CD4-positive, alpha-beta T cell treated with Interleukin-2 at 100 ng/mL for 4 hours (primary cell): ENCODE measurements at regions not wholly inside any gene's neighbourhood (a gene's known extent, or its start where the extent isn't known, plus 50 kb on each side); places are given as distances from the start of the nearest gene placed in this dataset.

ENCODE experiments used
- DNase-seq: peaks from one replicate; pipeline ENCODE4 v3.0.0-alpha.2; 2020; ENCODE audit warnings: low spot score

DNA sequence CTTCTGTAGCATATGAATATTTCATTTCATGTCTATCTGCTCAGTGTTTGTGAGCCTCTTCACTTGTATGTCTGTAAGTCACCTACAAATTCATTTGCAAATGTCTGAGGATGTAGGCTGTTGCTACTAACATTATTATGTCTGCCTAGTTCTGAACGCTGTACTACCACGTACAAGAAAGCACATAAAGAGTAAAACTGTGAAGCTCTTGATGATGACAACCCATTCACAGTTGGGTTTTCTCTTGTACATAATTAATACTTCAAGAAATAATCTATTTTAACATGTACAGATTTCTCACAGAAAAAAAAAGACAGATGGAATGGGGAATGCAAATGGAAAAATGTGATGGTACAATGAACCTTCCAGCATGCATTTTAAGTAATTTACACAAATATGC, 64.3 kb upstream of the CPNE8 start:
- DNase-seq, result no peak

DNA sequence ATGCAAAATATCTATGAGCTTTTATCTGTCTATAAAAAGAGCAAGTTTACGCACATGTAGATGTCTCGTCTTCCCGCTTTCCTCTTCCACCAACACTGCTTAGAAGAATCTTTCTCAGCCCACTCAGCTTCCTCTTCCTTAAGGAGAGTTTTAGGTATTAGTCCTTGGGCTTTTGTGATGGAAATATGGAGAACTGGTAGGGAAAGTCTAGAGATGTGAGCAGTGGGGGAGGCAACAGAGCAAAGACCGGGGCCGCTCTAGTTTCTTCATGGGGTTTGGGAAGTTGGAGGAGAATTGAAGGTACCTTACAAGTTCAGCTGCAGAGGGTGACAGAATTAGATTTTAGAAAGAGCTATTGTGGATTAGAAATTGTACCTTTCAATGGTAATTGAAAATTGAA, 56.3 kb upstream of the CPNE8 start:
- no peak for DNase-seq

DNA sequence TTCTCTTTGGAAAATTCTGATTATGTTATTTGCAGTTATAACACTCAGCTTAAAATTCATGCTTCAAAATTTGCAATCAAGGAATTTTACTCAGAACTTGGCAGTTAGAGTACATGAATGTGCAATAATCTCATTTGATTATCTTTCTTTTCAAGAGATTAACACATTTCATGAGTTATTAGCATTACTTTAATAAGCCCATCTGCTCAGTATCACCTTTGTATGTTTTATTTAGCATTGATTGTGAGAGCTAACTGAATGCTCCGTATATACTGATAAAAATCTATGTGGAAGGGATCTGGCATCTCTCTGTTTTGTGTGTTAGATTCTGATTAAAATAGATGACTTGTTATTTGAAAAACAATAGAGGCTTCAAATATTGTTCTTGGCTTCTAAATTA, 55.6 kb upstream of the CPNE8 start:
- DNase-seq, result no peak

DNA sequence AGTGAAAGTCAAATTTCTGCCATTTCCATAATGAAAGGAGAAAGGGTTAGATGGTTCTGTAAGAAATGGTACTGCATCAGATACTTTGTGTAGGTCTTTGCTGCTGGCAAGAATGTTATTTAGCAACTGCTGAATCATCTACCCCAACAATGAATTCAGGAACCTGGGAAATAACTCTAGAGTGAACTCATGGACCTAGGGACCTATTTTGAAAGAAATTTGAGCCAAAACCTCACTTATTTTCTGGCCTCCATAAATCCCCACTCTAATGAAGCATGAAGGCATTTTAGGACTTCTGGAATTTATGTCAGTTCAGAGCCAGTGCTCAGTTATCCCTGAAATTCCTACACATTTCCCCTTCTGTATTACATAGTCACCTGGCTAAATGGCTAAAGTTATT, 50.9 kb upstream of the CPNE8 start:
- DNase-seq, result no peak
